ENCODE measurements at regions not wholly inside any gene's neighbourhood (a gene's known extent, or its start where the extent isn't known, plus 50 kb on each side); places are given as distances from the start of the nearest gene placed in this dataset.

DNA sequence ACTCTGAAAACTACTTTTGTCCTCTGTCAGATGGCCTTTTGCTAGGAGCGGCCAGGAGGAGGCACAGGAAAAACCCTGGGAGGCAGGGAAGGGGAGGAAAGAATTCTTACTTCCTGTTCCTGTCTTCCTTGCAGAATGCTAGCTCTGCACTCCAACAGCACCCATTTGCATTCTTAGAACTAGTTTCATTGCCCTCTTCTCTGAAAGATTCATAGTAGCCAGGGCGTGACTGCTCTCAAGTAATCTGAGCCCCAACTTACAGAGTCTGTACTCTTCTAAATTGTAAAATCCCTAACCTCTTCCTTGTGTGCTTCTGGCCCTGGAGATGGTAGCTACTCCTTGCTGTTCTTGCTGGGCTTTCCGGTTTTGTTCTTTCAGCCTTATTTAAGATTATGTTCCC is 75.3 kb upstream of the STEAP1 start:
- TF ChIP-seq PTRF (tag; IDR thresholded peaks at IDR 0.05) (no peak), JUNB (CRISPR knock-in tag; conservative IDR thresholded peaks at IDR 0.05) (no peak), FOS (IDR thresholded peaks at IDR 0.05; ENCODE audit: extremely low read depth, insufficient read length) (no peak), CEBPB (tag; IDR thresholded peaks at IDR 0.05) (no peak), STAG1 (CRISPR knock-in tag; IDR thresholded peaks at IDR 0.05; ENCODE audit: borderline replicate concordance) (no peak), NFE2L1 (tag; IDR thresholded peaks at IDR 0.05; ENCODE audit: borderline replicate concordance, low read depth) (no peak)

All from K562 (cell line).